Osteocyte (in vitro differentiated cells): ENCODE measurements at regions not wholly inside any gene's neighbourhood (a gene's known extent, or its start where the extent isn't known, plus 50 kb on each side); places are given as distances from the start of the nearest gene placed in this dataset.

Experiments
- DNase-seq: peaks from one replicate; pipeline ENCODE4 v3.0.0; 2021; ENCODE audit warnings: mixed read lengths; ENCODE audit not compliant: unreplicated experiment; ENCODE audit errors: extremely low spot score
- H3K27ac Mint-ChIP-seq: one replicate; pipeline ENCODE4 v1.8.0; 2021; ENCODE audit warnings: mild to moderate bottlenecking, mixed read lengths; ENCODE audit not compliant: unreplicated experiment
- H3K27me3 Mint-ChIP-seq: one replicate; pipeline ENCODE4 v1.8.0; 2021; ENCODE audit warnings: mixed read lengths; ENCODE audit not compliant: unreplicated experiment
- H3K36me3 Mint-ChIP-seq: one replicate; pipeline ENCODE4 v1.8.0; 2021; ENCODE audit warnings: mixed read lengths; ENCODE audit not compliant: unreplicated experiment
- H3K4me1 Mint-ChIP-seq: one replicate; pipeline ENCODE4 v1.8.0; 2021; ENCODE audit warnings: mixed read lengths; ENCODE audit not compliant: unreplicated experiment
- H3K4me3 Mint-ChIP-seq: one replicate; pipeline ENCODE4 v1.8.0; 2021; ENCODE audit warnings: mild to moderate bottlenecking, moderate library complexity, mixed read lengths; ENCODE audit not compliant: unreplicated experiment
- H3K9me3 Mint-ChIP-seq: one replicate; pipeline ENCODE4 v1.8.0; 2021; ENCODE audit warnings: mixed read lengths; ENCODE audit not compliant: unreplicated experiment
- TF ChIP-seq, protein P1 (sequence below): fragments of 200-600 bp; sonication (generic); IDR thresholded peaks from 2 replicates; pipeline ENCODE4 v1.5.0; 2021; ENCODE audit warnings: antibody characterized with exemption, mild to moderate bottlenecking, moderate library complexity

DNA sequence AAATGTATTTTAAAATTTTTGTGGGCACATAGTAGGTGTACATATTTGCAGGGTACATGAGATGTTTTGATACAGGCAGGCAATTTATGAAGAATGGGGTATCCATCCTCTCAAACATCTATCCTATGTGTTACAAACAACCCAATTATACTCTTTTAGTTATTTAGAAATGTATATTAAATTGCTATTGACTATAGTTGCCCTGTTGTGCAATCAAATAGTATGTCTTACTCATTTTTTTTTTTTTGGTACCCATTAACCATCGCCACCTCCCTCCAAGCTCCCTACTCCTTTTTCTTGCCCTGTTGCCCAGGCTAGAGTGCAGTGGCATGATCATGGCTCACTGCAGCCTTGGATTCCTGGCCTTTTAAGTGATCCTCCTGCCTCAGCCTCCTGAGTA, 128.1 kb downstream of the BAMBI start:
- H3K27ac Mint-ChIP-seq, result no peak overlapping the region
- peaks cover 9% of the 10 kb centered on the region for H3K27me3 Mint-ChIP-seq
- H3K4me3 Mint-ChIP-seq, result no peak overlapping the region
- no peaks in the 10 kb centered on the region for H3K36me3 Mint-ChIP-seq
- peaks cover 11% of the 10 kb centered on the region for H3K4me1 Mint-ChIP-seq
- H3K9me3 Mint-ChIP-seq, result no peaks in the 10 kb centered on the region
- TF ChIP-seq, protein P1, sequence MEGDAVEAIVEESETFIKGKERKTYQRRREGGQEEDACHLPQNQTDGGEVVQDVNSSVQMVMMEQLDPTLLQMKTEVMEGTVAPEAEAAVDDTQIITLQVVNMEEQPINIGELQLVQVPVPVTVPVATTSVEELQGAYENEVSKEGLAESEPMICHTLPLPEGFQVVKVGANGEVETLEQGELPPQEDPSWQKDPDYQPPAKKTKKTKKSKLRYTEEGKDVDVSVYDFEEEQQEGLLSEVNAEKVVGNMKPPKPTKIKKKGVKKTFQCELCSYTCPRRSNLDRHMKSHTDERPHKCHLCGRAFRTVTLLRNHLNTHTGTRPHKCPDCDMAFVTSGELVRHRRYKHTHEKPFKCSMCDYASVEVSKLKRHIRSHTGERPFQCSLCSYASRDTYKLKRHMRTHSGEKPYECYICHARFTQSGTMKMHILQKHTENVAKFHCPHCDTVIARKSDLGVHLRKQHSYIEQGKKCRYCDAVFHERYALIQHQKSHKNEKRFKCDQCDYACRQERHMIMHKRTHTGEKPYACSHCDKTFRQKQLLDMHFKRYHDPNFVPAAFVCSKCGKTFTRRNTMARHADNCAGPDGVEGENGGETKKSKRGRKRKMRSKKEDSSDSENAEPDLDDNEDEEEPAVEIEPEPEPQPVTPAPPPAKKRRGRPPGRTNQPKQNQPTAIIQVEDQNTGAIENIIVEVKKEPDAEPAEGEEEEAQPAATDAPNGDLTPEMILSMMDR, result no peak
- no peak for DNase-seq

DNA sequence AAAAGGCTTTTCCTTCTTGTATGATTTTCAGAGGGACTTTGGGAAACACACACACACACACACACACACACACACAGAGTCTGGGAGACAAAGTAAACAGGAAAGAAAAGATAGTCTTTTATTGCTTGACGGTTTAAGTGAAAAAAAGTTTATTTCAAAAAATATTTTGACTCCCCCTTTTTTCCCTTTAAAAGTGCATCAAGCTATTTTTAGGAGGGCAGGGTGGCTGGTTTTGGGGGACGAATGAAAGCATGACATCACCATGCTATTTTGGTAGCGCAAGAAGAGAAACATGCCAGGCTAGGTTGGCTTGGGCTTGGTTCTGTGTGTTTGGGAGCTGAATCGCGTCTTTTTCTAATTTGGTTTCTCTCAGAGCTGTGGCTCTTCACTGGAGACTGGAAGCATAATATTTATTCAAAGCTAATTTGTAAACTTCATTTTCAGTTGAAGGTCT, 129.2 kb downstream of the BAMBI start:
- Mint-ChIP-seq H3K36me3 (no peaks in the 10 kb centered on the region), H3K27ac (no peak overlapping the region), H3K27me3 (peaks cover 9% of the 10 kb centered on the region), H3K4me3 (no peak overlapping the region), H3K4me1 (peaks cover 18% of the 10 kb centered on the region), H3K9me3 (no peaks in the 10 kb centered on the region)
- TF ChIP-seq, protein P1, result no peak
- DNase-seq, result no peak

DNA sequence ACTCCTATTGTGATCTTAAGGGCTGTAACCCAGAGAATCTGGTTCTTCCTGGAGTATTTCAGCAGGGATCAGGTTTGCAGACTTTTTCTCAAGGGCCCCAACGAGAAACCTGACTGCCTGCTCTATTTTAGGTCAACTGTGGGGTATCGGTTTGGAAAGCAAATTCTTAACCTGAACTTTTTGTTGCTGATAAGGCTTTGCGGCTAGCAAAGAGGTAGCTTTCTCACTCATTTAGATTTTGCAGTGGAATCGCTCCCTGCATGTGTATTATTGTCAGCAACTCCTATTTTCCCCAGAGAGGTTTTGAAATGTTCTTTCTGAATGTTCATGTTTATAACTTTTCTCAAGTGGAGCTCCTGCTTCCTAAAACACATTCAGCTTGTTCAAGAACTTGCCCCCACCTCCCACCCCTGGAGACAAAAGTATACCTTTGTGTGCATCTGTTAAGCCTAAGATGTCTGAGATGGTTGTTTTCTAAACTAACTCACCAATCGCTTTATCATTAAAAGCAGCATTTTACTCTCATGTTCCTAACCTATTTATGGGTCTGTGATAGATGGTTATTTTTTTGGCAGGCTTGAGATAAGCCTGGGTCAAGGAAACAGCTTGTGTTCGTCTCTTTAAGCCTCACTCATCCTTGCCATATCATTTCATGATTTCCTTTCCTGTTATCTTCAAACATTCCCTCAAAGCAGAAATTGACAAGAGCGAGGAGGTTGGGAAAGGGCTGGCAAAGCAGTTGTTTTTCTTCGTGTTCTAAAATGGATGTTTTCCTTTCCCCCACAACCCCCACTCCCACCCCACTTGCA, 129.8 kb downstream of the BAMBI start:
- Mint-ChIP-seq H3K4me1 (peaks cover 18% of the 10 kb centered on the region), H3K36me3 (no peaks in the 10 kb centered on the region), H3K9me3 (no peaks in the 10 kb centered on the region), H3K27me3 (peaks cover 9% of the 10 kb centered on the region), H3K4me3 (no peak overlapping the region), H3K27ac (no peak overlapping the region)
- DNase-seq, result no peak
- TF ChIP-seq, protein P1, result no peak

DNA sequence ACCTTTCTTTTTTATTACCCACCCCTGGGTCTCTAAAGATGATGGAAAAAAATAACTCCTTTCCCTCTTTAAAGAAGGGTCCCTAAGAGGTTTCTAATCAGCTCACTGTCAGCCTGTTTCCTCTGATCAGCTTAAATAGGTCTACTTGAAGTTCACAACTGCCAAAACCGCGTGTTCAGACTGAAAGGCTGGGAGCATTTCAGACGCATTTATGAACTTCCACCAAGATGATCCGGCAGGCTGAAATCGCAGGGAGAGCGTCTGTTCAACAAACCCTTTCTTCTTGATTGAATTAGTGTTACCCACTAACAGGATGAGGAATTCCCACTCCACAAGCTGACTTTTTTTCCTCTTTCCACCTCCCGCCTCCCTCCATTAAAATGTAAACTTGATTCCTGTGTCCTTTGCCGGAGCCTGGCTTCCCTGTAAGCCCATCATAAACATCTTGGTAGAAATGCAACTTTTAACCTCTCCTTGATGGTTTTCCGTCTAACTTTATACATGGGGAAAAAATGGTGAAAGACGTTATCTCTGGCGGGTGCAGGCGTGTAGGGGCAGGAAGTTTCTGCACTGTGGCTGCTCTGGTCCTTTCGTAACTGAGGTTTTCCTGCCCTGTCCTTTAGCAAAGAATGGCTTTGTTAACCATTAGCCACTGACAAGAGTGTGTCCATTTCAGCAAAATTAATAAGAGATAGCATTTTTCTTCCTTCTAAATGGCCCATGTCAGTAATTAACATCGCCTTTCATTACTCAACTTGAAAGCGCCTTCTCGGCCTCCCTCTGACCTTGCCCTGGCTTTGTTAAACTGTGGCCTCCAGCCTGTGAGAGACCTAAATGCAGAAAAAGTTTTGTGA, 130.7 kb downstream of the BAMBI start:
- TF ChIP-seq, protein P1, result no peak
- DNase-seq, result no peak
- no peak overlapping the region for H3K27ac Mint-ChIP-seq
- H3K27me3 Mint-ChIP-seq, result peaks cover 9% of the 10 kb centered on the region
- H3K4me3 Mint-ChIP-seq, result no peak overlapping the region
- H3K9me3 Mint-ChIP-seq, result no peaks in the 10 kb centered on the region
- H3K4me1 Mint-ChIP-seq, result peaks cover 18% of the 10 kb centered on the region
- no peaks in the 10 kb centered on the region for H3K36me3 Mint-ChIP-seq

DNA sequence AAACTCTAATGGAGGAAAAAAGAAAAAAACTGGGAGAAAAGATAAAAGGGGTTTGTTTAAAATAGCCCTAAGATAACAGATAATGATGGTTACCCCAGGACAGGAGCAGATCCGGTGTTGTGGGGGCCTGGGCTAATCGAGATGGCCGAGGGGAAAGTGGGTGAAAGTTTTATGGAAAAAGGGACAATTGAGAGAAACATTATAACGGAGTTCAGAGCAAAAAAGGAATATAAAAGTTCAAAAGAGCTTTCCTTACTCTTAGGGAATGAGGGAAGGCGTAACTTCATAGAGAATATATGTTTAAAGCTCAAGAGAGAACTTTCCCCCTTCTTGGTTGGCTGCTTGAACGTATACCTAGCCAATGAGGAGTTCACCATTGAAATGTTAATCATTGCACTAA, 131.4 kb downstream of the BAMBI start:
- Mint-ChIP-seq H3K36me3 (no peaks in the 10 kb centered on the region), H3K27me3 (peaks cover 9% of the 10 kb centered on the region), H3K27ac (no peak overlapping the region), H3K4me3 (no peak overlapping the region), H3K4me1 (peaks cover 18% of the 10 kb centered on the region), H3K9me3 (no peaks in the 10 kb centered on the region)
- no peak for DNase-seq
- TF ChIP-seq, protein P1, result no peak
